Left lung (tissue), 4 donors: ENCODE measurements at regions not wholly inside any gene's neighbourhood (a gene's known extent, or its start where the extent isn't known, plus 50 kb on each side); places are given as distances from the start of the nearest gene placed in this dataset.

Experiments used
- ATAC-seq: fragments of 200-7000 bp; cut with Tn5 transposase; one replicate; pipeline ENCODE4 v1.9.1; 2020; ENCODE audit warnings: moderate library complexity
- DNase-seq, 4 donors: peaks; one replicate each; pipeline ENCODE4 v3.0.0-alpha.2; 2013 to 2020
- H3K27ac ChIP-seq, 2 donors: fragments of 200-600 bp; sonication (generic) in 1 of 2; one replicate each; pipeline versions ENCODE4 v1.5.0 to v1.8.0; 2020 to 2021
- H3K27me3 ChIP-seq, 2 donors: fragments of 200-600 bp; sonication (generic) in 1 of 2; one replicate each; pipeline versions ENCODE4 v1.5.0 to v1.8.0; 2020 to 2021
- H3K36me3 ChIP-seq, 2 donors: fragments of 200-600 bp; sonication (generic) in 1 of 2; one replicate each; pipeline versions ENCODE4 v1.5.0 to v1.8.0; 2020 to 2021
- H3K4me1 ChIP-seq, 2 donors: fragments of 200-600 bp; one replicate each; pipeline ENCODE4 v1.8.0; 2021
- H3K4me3 ChIP-seq, 2 donors: fragments of 200-600 bp; sonication (generic) in 1 of 2; one replicate each; pipeline versions ENCODE4 v1.5.0 to v1.8.0; 2020 to 2021; ENCODE audit warnings: mild to moderate bottlenecking in 1 of 2
- H3K9me3 ChIP-seq, 2 donors: fragments of 200-600 bp; sonication (generic) in 1 of 2; one replicate each; pipeline versions ENCODE4 v1.5.0 to v1.8.0; 2020 to 2021
- intact Hi-C, 2 donors: fragments of 100-400 bp; cut with DNase I; formaldehyde crosslinking; loops; one replicate each; pipeline versions ENCODE4 v1.11.2 to v1.14.2; 2022
- TF ChIP-seq, protein P1 (sequence below), 2 donors: fragments of 200-600 bp; sonication (generic) in 1 of 2; IDR thresholded peaks; one replicate each; pipeline versions ENCODE4 v1.5.0 to v1.8.0; 2021; ENCODE audit warnings: antibody characterized with exemption in 2 of 2
- donor health status: DM: no; HTN: yes; CAD: no.
- donor health status: DM: no; HTN: no; CAD: no.

DNA sequence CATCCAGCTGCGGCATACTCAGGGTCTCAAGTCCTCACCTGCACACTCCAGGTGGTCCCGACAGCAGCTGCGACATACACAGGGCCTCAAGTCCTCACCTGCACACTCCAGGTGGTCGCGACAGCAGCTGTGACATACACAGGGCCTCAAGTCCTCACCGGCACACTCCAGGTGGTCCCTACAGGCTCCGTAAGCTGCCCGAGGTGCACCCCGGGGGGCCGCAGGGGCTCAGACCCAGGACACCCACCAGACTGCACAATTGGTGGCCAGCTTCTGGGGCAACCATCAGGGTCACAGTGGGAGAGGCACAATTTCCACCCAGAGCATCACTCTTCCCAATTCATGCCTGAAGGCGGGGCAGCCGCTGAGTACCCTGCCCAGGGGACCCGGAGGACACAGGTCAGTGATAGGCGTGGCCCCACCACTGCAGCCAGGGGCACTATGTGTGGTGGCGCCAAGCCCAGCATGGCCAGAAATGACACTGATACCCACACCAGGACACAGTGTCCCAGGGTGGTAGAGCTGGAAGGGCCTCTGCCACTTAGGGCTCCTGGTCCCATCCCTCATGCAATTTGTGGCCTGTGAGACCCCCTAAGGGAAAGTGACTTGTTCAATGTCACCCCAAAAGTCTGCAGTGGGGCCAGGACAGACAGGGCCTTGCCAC is 57.5 kb upstream of the ZNF469 start:
- peak in 1 of 4 donors; percentile 49 for DNase-seq
- Histone ChIP-seq H3K36me3 (no peaks in the 10 kb centered on the region), H3K4me3 (no peak overlapping the region), H3K27ac (no peak overlapping the region), H3K4me1 (no peaks in the 10 kb centered on the region), H3K27me3 (no peaks in the 10 kb centered on the region), H3K9me3 (no peaks in the 10 kb centered on the region)
- no peak for ATAC-seq
- intact Hi-C loops, result no loop called here
- TF ChIP-seq, protein P1, sequence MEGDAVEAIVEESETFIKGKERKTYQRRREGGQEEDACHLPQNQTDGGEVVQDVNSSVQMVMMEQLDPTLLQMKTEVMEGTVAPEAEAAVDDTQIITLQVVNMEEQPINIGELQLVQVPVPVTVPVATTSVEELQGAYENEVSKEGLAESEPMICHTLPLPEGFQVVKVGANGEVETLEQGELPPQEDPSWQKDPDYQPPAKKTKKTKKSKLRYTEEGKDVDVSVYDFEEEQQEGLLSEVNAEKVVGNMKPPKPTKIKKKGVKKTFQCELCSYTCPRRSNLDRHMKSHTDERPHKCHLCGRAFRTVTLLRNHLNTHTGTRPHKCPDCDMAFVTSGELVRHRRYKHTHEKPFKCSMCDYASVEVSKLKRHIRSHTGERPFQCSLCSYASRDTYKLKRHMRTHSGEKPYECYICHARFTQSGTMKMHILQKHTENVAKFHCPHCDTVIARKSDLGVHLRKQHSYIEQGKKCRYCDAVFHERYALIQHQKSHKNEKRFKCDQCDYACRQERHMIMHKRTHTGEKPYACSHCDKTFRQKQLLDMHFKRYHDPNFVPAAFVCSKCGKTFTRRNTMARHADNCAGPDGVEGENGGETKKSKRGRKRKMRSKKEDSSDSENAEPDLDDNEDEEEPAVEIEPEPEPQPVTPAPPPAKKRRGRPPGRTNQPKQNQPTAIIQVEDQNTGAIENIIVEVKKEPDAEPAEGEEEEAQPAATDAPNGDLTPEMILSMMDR (IDR thresholded peaks at IDR 0.05), result no peak

DNA sequence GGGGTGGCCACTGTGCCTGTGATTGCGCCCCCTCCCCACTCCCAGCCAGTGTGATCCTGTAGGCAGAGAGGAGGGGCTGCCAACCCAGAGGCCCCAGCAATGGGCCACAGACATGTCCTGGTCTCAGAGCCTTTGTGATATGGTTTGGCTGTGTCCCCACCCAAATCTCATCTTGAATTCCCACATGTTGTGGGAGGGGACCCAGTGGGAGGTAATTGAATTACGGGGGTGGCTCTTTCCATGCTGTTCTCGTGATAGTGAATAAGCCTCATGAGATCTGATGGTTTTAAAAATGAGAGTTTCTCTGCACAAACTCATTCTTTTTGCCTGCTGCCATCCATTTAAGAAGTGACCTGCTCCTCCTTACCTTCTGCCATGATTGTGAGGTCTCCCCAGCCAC is 56.8 kb upstream of the ZNF469 start:
- TF ChIP-seq, protein P1 (IDR thresholded peaks at IDR 0.05), result no peak
- intact Hi-C loops, result no loop called here
- ATAC-seq (no peak), DNase-seq (peak in 1 of 4 donors; percentile 22)
- no peak overlapping the region for H3K4me3 ChIP-seq
- no peaks in the 10 kb centered on the region for H3K36me3 ChIP-seq
- H3K27me3 ChIP-seq, result no peaks in the 10 kb centered on the region
- H3K27ac ChIP-seq, result no peak overlapping the region
- H3K9me3 ChIP-seq, result no peaks in the 10 kb centered on the region
- H3K4me1 ChIP-seq, result no peaks in the 10 kb centered on the region

DNA sequence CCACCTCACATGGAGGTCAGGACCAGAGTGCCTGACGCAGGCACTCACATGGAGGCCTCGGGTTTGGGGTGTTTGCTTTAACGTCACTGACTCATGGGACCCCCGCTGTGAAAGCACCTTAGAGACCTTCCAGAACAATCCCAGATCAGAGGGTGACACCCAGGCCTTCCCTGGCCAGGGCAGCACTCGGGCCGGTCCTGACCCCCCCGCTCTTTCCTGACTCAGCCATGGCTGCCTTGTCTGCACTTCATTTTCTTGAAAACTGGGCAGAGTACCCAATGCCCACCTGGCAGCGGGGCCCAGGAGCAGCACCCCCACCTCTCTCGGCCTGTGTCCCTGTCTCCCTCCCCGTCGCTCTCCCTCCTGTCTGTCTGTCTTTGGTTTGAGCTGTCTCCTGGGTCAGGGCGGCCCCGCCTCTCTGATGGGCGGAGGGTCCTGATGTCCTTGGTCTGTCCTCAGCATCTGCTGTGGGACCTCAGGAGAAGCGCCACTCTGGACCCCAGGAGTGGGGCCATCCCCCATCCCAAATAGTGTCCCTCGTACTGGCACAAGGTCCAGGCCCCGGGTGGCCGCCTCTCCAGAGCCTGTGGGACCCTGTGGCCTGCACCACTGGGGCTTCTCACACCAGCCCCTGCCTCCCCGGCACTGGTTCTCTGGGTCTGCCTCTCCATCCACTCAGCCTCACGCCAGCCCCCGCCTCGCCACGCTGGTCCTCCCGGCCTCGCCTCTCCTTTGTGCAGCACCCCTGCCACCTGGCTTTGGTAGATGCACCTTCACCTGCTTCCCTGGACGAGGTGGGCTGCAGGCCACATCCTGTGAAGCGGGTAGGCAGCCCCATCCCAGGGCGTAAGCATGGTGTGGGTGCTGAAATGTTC is 55.9 kb upstream of the ZNF469 start:
- Histone ChIP-seq H3K27ac (no peak overlapping the region), H3K9me3 (no peaks in the 10 kb centered on the region), H3K27me3 (no peaks in the 10 kb centered on the region), H3K4me3 (no peak overlapping the region), H3K36me3 (no peaks in the 10 kb centered on the region), H3K4me1 (no peaks in the 10 kb centered on the region)
- ATAC-seq (no peak), DNase-seq (peak in 1 of 4 donors; percentile 68)
- intact Hi-C loops, result no loop called here
- TF ChIP-seq, protein P1 (IDR thresholded peaks at IDR 0.05), result no peak

DNA sequence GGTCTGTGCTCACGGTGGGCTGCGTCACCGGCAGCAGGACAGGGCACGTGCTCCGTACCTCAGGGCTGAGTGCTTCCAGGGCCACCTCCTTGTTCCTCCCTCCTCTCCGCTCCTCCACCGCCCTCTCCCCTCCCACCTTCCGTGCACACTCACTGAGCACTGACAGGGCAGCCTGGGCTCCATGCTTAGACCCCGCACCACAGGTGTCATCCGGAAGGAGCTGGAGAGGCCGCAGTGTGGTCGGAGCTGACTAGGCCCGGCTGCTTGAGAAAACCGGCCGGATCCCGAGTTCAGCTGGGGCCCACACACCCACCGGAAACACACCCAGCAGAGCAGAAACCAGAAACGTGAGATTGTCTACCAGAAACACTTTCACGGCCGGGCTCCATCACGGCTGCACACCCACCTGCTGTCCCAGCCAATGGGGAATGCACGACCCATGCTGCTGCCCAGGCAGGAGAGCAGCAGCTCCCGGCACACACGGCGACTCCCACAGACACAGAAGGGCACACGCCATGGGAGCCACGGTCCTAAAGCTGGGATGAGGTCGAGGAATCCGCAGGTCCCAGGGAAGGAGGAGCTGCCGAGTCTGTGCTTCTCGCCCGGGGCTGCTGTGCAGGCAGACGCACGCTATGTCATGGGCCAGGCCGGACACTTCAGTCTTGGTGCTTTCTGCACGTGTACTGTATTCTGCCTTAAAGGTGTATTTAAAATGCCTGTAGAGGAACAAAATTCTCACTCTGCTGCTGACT is 55.0 kb upstream of the ZNF469 start:
- ATAC-seq, result no peak
- Histone ChIP-seq H3K36me3 (no peaks in the 10 kb centered on the region), H3K4me3 (no peak overlapping the region), H3K27ac (no peak overlapping the region), H3K9me3 (no peaks in the 10 kb centered on the region), H3K27me3 (no peaks in the 10 kb centered on the region), H3K4me1 (no peaks in the 10 kb centered on the region)
- TF ChIP-seq, protein P1 (IDR thresholded peaks at IDR 0.05), result no peak
- DNase-seq, result peak in 1 of 4 donors; percentile 61
- intact Hi-C loops, result no loop called here
